ENCODE measurements at regions not wholly inside any gene's neighbourhood (a gene's known extent, or its start where the extent isn't known, plus 50 kb on each side); places are given as distances from the start of the nearest gene placed in this dataset.

DNA sequence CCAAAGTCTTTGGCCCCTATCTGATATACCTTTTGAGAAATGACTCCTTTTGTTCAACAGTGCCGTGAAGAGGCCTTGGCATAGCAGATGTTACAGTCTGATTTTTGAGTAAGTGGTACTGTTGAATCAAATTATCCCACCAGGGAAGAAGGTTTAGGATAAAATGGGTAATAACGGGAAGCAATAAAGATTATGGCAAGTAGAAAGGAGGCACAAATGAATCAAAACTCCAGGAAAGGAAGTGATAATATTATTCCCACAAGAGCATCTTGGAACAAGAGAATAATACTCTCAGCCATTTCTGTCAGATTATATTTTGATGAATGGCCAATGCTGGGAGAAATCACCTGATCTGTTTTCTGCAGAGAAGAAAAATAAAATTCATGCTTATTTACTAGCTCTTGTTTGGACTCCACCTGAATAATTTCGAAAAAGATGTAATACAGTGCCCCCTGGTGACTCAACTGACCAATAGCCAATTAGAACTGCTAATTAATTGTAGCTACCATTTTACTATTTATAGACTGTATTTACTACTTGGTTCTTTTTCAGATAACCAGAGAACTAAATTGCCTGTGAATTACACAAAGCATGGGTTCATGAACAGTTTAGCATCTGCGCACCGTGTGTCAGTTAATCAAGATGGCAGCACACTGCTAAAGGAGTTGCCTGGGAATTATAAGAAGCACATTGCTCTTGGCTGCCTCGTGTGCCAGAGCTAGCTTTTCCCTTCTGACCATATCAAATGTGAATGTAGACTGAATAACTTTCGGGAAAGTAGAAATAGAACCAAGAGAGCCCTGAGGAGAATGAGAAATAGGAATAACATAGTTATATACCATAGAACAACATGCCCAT is 78.5 kb upstream of the TRDN start:
- DNase-seq (ENCODE audit: low spot score): no peak
- H3K9me3 ChIP-seq: no peaks in the 10 kb centered on the region
- TF ChIP-seq, protein P1, sequence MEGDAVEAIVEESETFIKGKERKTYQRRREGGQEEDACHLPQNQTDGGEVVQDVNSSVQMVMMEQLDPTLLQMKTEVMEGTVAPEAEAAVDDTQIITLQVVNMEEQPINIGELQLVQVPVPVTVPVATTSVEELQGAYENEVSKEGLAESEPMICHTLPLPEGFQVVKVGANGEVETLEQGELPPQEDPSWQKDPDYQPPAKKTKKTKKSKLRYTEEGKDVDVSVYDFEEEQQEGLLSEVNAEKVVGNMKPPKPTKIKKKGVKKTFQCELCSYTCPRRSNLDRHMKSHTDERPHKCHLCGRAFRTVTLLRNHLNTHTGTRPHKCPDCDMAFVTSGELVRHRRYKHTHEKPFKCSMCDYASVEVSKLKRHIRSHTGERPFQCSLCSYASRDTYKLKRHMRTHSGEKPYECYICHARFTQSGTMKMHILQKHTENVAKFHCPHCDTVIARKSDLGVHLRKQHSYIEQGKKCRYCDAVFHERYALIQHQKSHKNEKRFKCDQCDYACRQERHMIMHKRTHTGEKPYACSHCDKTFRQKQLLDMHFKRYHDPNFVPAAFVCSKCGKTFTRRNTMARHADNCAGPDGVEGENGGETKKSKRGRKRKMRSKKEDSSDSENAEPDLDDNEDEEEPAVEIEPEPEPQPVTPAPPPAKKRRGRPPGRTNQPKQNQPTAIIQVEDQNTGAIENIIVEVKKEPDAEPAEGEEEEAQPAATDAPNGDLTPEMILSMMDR (IDR thresholded peaks at IDR 0.05): peak in 1 of 2 donors; percentile 73
- H3K27me3 ChIP-seq: no peaks in the 10 kb centered on the region
- H3K27ac ChIP-seq: no peak overlapping the region
- no peaks in the 10 kb centered on the region for H3K36me3 ChIP-seq
- no peak overlapping the region for H3K4me3 ChIP-seq
- H3K4me1 ChIP-seq: no peaks in the 10 kb centered on the region

DNA sequence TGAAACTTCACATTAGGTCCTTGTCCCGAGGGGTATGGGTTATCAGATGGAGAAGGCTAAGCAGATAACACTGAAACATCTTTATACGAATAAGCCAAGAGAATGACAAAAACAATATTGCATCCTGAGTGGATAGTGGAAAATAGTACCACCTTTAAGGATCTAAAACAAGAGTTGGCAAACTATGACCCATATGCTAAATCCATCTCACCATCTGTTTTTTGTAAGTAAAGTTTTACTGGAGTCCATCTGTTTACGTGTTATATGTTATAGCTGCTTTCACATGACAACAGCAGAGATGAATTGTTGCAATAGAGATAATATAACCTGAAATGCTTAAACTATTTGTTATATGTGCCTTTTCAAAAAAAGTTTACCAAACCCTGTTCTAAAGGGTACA is 76.1 kb upstream of the TRDN start:
- Histone ChIP-seq H3K4me1 (no peaks in the 10 kb centered on the region), H3K9me3 (no peaks in the 10 kb centered on the region), H3K27me3 (no peaks in the 10 kb centered on the region), H3K36me3 (no peaks in the 10 kb centered on the region), H3K27ac (no peak overlapping the region), H3K4me3 (no peak overlapping the region)
- TF ChIP-seq, protein P1 (IDR thresholded peaks at IDR 0.05): no peak
- DNase-seq (ENCODE audit: low spot score): no peak

DNA sequence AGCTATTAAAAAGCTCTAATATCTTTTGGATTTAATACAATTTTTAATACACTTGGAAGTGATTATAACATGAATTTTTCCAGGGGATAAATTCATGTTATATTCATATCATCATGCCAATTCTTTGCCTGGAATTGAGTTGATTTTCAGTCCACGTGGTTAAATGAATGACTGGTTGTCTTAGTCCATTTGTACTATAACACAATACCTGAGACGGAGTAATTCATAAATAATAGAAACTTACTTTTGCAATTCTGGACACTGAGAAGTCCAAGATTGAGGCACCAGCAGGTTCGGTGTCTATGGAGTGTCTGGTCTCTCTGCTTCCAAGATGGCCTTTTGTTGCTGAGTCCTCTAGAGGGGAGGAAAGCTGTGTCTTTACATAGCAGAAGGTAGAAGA is 66.2 kb upstream of the TRDN start:
- Histone ChIP-seq H3K27ac (no peak overlapping the region), H3K4me3 (no peak overlapping the region), H3K36me3 (no peaks in the 10 kb centered on the region), H3K9me3 (no peaks in the 10 kb centered on the region), H3K27me3 (no peaks in the 10 kb centered on the region), H3K4me1 (no peaks in the 10 kb centered on the region)
- TF ChIP-seq, protein P1 (IDR thresholded peaks at IDR 0.05): no peak
- DNase-seq (ENCODE audit: low spot score): no peak

DNA sequence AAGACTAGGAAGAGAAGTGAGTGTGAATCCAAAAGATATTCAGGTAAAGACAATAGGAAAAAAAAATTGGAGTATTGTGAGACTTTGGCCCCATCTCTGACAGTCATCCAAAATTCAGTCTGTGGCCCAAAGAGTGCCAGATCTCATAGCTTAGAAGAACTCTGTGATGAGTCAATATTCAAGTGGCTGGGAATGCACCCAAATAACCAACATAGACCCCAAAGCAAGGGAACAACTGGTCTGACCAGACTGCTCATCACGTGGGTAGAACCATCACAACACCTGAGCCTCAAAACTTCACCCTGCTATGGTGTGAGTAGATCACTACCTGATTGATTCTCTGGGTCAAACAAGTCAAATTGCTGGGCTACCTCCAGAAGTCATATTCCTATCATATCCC is 51.1 kb upstream of the TRDN start:
- TF ChIP-seq, protein P1 (IDR thresholded peaks at IDR 0.05): no peak
- no peak overlapping the region for H3K4me3 ChIP-seq

More for the DNA sequence above, 51.1 kb upstream of the TRDN start:
- no peaks in the 10 kb centered on the region for H3K9me3 ChIP-seq
- no peaks in the 10 kb centered on the region for H3K27me3 ChIP-seq
- no peak overlapping the region for H3K27ac ChIP-seq
- no peaks in the 10 kb centered on the region for H3K36me3 ChIP-seq
- H3K4me1 ChIP-seq: no peaks in the 10 kb centered on the region
- DNase-seq (ENCODE audit: low spot score): no peak
